HuH-7.5 (cell line): ENCODE measurements at regions not wholly inside any gene's neighbourhood (a gene's known extent, or its start where the extent isn't known, plus 50 kb on each side); places are given as distances from the start of the nearest gene placed in this dataset.

ENCODE experiments used
- DNase-seq: peaks from one replicate; pipeline ENCODE4 v3.0.0; 2011; ENCODE audit warnings: low spot score

- DNase-seq = no peak
These were observed 50.0 kb upstream of the RNU6ATAC start for GRCh38 chr9:134214386-134214765.

GRCh38 chr9:134214766-134215419, 50.5 kb upstream of the RNU6ATAC start:
- DNase-seq = no peak

DNA sequence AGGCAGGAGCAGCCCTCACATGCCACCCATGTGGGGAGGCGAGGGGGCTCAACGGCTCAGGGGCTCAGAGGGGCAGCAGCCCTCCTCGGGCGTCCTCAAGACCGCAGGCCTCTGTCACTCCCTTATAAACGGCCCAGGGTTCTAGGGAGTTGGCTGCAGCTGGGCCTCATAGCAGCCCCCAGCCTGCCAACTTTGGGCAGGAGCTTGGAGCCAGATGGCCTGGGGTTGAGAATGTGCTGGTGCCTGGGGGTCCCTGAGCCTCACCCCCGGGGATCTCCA, 51.0 kb upstream of the RNU6ATAC start:
- no peak for DNase-seq

DNA sequence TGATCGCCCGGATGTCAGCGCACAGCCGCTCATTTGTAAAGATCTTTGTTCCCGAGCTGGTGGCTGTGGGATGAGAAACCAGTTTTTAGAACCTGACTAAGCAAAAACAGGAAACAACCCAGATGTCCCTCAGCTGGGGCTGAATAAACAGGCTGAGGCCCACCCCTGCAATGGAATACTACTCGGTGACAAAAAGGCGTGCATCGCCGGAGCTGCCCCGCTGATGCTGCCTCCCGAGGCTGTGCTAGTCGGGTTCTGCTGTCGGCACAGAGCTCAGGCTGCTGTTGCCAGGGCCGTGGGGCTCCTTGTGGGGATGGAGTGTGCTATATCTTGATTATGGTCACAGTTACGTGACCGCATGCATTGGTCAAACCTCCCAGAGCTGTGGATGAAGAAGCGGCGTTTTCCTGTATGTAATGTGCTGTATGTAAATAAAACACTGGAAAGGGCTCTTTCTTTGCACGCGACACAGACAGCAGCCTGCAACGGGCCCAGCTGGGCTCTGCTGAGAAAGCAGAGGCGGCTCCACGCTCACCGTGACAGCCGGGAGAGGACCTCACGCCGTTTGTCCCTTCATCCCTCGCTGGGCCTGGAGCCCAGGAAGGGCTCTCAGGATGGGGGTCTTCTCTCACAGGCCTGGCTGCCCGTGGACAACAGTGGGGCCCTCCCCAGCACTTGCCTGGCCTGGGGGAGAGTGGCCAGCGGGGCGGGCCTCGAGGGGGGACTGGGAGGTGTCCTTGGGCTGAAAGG, 51.5 kb upstream of the RNU6ATAC start:
- DNase-seq = no peak

- DNase-seq = no peak
These were observed 52.1 kb upstream of the RNU6ATAC start for GRCh38 chr9:134216449-134216951.

GRCh38 chr9:134216961-134217360, 52.6 kb upstream of the RNU6ATAC start:
- DNase-seq = no peak

DNA sequence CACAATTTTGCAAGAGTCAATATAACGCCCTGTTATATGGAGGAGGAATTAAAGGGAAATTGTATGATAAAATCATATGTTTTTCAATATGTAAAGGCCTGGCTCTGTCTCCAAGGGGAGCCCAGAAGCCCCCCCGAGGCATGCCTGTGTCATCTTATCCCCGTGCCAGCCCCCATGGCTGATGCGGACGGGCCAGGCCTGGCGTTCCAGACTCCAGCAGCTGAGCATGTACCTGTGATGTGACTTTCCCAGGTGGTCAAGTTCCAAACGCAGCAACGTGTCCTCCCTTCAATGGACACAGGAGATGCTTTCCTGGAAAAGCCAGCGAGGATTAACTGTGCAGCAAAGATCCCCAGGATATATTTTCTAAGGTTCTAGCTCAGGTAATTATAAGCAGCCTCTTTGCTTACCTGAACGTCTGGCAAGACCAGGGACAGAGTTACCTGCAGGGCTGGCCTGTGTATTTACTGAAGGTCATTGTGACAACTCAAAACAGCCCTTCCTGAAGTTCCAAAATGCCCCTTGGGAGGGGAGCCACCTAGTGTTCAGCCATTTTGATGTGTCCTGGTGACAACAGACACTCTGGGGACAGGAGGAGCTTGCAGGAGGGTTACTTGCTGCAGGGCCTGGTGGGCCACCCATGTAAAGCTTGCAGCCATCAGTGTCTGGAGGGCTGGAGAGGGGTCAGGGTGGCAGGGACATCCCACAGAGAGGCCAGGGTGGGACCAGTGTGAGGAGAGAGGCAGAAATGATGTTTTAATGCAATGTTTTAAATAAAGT, 53.3 kb upstream of the RNU6ATAC start:
- peak; percentile 83 for DNase-seq

DNA sequence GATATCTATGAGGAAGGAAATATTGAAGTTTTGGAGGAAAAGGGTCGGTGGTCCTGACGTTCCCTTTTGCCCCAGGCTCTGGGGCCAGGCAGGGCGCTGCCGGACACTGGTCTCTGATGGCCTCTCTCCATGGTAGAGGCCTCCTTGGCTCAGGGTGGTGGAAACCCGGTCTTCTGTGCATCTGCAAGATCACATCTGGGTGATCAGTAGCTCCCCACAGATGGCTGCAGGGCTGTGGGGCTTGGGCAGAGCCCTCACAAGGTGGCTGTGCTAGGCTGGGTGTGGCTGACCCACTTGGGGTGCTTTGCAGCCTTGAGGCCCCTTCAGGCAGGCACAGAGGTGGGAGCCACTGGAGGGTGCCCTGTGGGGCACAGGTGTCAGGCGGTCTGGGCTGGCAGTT, 53.9 kb upstream of the RNU6ATAC start:
- no peak for DNase-seq

DNA sequence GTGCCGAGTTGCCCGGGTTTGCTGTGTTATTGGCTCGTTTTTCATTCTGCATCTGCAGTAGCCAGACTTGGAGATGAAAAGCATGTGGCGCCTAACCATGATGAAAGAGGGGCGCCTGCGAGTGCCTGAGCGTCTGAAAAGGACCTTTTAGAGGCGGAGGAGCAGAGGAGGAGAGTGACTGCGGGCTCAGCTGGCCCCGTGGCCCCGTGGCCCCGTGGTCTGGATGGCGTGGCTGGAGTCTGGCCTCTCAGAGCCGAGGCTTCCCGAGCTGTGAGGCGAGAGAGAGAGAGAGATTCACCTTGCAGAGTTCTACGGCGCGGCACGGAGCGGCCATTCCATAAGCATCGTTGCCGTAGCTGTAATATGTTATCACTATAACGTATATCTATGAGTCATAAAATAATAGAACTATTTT, 55.3 kb upstream of the RNU6ATAC start:
- DNase-seq = no peak

DNA sequence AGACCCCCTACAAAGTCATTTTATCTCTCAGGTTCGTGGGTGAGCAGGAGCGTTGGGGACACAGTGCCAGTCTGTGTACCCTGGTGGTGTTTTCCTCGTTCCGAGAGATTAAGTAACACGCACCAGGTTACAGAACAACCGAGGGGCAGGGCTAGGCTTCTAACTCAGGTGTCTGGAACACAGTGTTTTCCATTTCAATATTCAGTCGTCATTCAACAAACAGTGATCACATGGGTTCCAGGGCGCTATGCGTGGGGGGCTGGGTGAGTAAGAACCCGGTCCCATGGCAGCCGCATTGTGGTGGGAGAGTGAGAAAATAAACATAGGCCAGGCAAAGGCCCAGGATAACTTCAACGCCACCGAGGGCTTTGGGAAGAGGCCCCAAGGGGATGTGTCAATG, 55.9 kb upstream of the RNU6ATAC start:
- no peak for DNase-seq

DNA sequence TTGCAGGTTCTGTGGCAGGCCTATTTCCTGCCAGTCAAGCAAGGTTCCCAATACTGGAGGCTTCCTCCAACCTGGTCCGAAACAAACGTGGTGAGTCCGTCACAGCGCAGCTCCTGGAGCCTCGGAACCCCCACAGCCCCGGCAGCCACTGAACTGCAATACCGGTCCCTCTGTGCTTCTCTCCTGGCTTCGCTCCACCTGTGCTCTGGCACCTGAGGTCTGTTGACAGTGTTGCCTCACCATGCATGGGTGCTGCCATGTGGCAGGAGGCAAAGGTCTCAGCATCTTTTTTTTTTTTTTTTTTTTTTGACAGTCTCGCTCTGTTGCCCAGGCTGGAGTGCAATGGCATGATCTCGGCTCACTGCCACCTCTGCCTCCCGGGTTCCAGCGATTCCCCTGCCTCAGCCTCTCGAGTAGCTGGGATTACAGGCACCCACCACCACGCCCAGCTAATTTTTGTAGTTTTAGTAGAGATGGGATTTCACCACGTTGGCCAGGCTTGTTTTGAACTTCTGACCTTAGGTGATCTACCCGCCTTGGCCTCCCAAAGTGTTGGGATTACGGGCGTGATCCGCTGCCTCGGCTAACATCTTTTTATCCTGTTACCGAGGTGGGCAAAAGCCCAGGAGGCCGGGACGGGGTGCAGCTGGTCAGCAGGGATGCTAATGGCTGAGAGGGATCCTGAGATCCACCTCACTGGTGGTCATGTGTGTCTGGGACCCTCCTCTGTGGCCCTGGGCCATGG, 57.1 kb upstream of the RNU6ATAC start:
- DNase-seq = no peak

- DNase-seq = no peak
These were observed 57.7 kb upstream of the RNU6ATAC start for GRCh38 chr9:134222018-134222573.

DNA sequence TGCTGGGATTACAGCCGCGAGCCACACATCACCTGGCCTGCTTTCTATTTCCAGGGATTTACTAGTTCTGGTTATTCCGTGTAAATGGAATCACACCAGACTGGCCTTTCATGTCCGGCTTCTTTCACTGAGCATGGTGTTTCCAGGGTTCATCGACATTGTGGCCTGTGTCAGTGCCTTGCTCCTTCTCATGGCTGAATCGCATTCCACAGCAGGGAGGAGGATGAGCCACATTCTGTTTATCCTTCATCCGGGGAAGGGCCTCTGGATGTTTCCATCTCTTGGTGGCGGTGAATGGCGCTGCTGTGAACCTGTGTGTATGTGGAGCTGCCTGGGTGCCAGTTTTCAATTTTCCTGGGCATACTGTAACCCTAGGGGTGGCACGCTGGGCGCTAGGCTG, 58.7 kb upstream of the RNU6ATAC start:
- no peak for DNase-seq

DNA sequence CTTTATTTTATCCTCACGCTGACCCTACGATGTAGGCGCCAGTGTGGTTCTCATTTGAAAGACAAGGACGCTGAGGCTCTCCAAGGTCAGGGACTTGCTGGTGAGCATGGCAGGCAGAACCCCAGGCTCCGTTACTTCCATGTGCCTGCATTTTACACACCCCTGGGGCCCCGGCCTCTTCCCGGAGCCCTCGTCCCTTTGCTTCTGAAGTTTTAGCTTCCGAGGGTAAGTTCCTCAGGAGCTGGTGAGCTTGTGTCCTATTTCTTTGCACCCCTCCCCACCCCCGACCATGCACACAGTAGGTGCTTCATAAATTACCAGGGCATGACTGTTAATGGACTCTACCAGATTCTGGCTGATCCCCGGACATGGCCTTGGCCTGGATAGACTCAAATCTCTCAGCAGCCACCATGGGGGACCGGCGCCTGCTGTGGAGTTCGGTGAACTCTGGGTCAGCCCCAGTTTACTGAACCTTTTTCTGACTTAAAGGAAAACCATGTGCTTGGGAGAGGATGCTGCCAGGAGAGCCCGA, 59.3 kb upstream of the RNU6ATAC start:
- DNase-seq = no peak

GRCh38 chr9:134224127-134224526, 59.8 kb upstream of the RNU6ATAC start:
- no peak for DNase-seq

DNA sequence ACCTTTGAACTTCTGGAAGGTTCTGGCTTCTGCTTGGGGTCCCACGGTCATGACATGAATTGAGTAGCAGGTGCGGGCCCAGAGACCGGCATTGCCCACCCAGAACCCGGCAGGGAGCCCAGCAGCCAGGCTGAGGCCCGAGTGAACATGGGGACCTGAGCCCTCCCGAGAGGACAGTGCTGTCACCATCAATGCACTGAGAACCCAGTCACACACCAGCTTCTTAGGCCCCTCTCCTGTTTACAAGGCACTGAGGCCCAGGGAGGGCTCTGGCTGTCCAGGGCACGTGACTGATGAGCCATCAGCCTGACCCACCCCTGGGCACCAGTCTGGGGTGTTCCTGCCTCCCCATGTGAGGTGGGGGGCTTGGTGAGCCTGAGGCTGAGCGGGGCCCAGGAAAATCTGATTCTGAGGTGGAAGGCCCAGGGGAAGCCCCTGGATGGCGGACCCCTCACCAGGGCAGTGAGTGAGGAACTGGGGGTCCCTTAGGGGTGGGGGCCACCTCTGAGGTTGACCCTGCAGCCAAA, 60.3 kb upstream of the RNU6ATAC start:
- no peak for DNase-seq

GRCh38 chr9:134225186-134225585, 60.8 kb upstream of the RNU6ATAC start:
- DNase-seq = no peak

GRCh38 chr9:134225816-134226215, 61.5 kb upstream of the RNU6ATAC start:
- no peak for DNase-seq

- DNase-seq = peak; percentile 95
These were observed 62.0 kb upstream of the RNU6ATAC start for GRCh38 chr9:134226221-134226930.

GRCh38 chr9:134227451-134228411, 63.4 kb upstream of the RNU6ATAC start:
- DNase-seq = no peak
